ENCODE measurements at regions not wholly inside any gene's neighbourhood (a gene's known extent, or its start where the extent isn't known, plus 50 kb on each side); places are given as distances from the start of the nearest gene placed in this dataset.

- DNase-seq (ENCODE audit: insufficient read length, low spot score) = no peak
- TF ChIP-seq POLR2A (IDR thresholded peaks at IDR 0.05; ENCODE audit: low read depth, low read length) = no peak
- FAIRE-seq = no peak
Observed at GRCh38 chr12:125657681-125658080, 592.4 kb downstream of the AACS start.

GRCh38 chr12:125674554-125675338 lies 609.5 kb downstream of the AACS start:
- no peak for TF ChIP-seq POLR2A (IDR thresholded peaks at IDR 0.05; ENCODE audit: low read depth, low read length)
- FAIRE-seq (no peak), DNase-seq (ENCODE audit: insufficient read length, low spot score) (no peak)

- no peak for DNase-seq (ENCODE audit: insufficient read length, low spot score)
- no peak for FAIRE-seq
- no peak for TF ChIP-seq POLR2A (IDR thresholded peaks at IDR 0.05; ENCODE audit: low read depth, low read length)
Observed at GRCh38 chr12:125676366-125676765, 611.1 kb downstream of the AACS start.

GRCh38 chr12:125677829-125678228 lies 612.6 kb downstream of the AACS start:
- DNase-seq (ENCODE audit: insufficient read length, low spot score) (no peak), FAIRE-seq (no peak)
- TF ChIP-seq POLR2A (IDR thresholded peaks at IDR 0.05; ENCODE audit: low read depth, low read length) = no peak

- DNase-seq (ENCODE audit: insufficient read length, low spot score) = no peak
- FAIRE-seq = no peak
- no peak for TF ChIP-seq POLR2A (IDR thresholded peaks at IDR 0.05; ENCODE audit: low read depth, low read length)
Observed at GRCh38 chr12:125678589-125678993, 613.4 kb downstream of the AACS start.

- no peak for TF ChIP-seq POLR2A (IDR thresholded peaks at IDR 0.05; ENCODE audit: low read depth, low read length)
Observed at GRCh38 chr12:125683748-125684381, 618.6 kb downstream of the AACS start.

GRCh38 chr12:125684968-125685790 lies 619.9 kb downstream of the AACS start:
- FAIRE-seq (no peak), DNase-seq (ENCODE audit: insufficient read length, low spot score) (no peak)
- no peak for TF ChIP-seq POLR2A (IDR thresholded peaks at IDR 0.05; ENCODE audit: low read depth, low read length)

More at GRCh38 chr12:125683748-125684381, 618.6 kb downstream of the AACS start:
- FAIRE-seq (no peak), DNase-seq (ENCODE audit: insufficient read length, low spot score) (no peak)

- no peak for TF ChIP-seq POLR2A (IDR thresholded peaks at IDR 0.05; ENCODE audit: low read depth, low read length)
- FAIRE-seq (no peak), DNase-seq (ENCODE audit: insufficient read length, low spot score) (no peak)
Observed at GRCh38 chr12:125685915-125686314, 620.7 kb downstream of the AACS start.

GRCh38 chr12:125687403-125687802 lies 622.2 kb downstream of the AACS start:
- DNase-seq (ENCODE audit: insufficient read length, low spot score) = no peak
- no peak for TF ChIP-seq POLR2A (IDR thresholded peaks at IDR 0.05; ENCODE audit: low read depth, low read length)
- no peak for FAIRE-seq

- no peak for TF ChIP-seq POLR2A (IDR thresholded peaks at IDR 0.05; ENCODE audit: low read depth, low read length)
- FAIRE-seq (no peak), DNase-seq (ENCODE audit: insufficient read length, low spot score) (no peak)
Observed at GRCh38 chr12:125687820-125688219, 622.6 kb downstream of the AACS start.

- FAIRE-seq (no peak), DNase-seq (ENCODE audit: insufficient read length, low spot score) (no peak)
- no peak for TF ChIP-seq POLR2A (IDR thresholded peaks at IDR 0.05; ENCODE audit: low read depth, low read length)
Observed at GRCh38 chr12:125688223-125688622, 623.0 kb downstream of the AACS start.

- no peak for TF ChIP-seq POLR2A (IDR thresholded peaks at IDR 0.05; ENCODE audit: low read depth, low read length)
- DNase-seq (ENCODE audit: insufficient read length, low spot score) = no peak
- FAIRE-seq = no peak
Observed at GRCh38 chr12:125688881-125689280, 623.6 kb downstream of the AACS start.

- no peak for TF ChIP-seq POLR2A (IDR thresholded peaks at IDR 0.05; ENCODE audit: low read depth, low read length)
- FAIRE-seq = no peak
- DNase-seq (ENCODE audit: insufficient read length, low spot score) = no peak
Observed at GRCh38 chr12:125689576-125690410, 624.6 kb downstream of the AACS start.

Measured in H54 (cell line).